Fibroblast of lung (primary cell): ENCODE measurements at regions not wholly inside any gene's neighbourhood (a gene's known extent, or its start where the extent isn't known, plus 50 kb on each side); places are given as distances from the start of the nearest gene placed in this dataset.

Source experiments
- DNase-seq, 2 donors: peaks; one replicate each; pipeline versions ENCODE4 v3.0.0 to v3.0.0-alpha.2; 2010; ENCODE audit warnings: low read depth in 2 of 2
- H2AFZ ChIP-seq: 2 replicates; pipeline ENCODE4 v1.5.1; 2012; ENCODE audit warnings: low read length, control low read depth, inconsistent platforms
- H3K27ac ChIP-seq: 2 replicates; pipeline ENCODE4 v1.5.1; 2011; ENCODE audit warnings: low read length, control low read depth; ENCODE audit not compliant: insufficient read depth
- H3K27me3 ChIP-seq: 2 replicates; pipeline ENCODE4 v1.5.1; 2011; ENCODE audit warnings: mild to moderate bottlenecking, low read length; ENCODE audit not compliant: control insufficient read depth, insufficient read depth
- H3K36me3 ChIP-seq: 2 replicates; pipeline ENCODE4 v1.5.1; 2011; ENCODE audit warnings: low read length; ENCODE audit not compliant: control insufficient read depth, insufficient read depth
- H3K4me1 ChIP-seq: 2 replicates; pipeline ENCODE4 v1.5.1; 2011; ENCODE audit warnings: low read length; ENCODE audit not compliant: control insufficient read depth, insufficient read depth; ENCODE audit errors: extremely low read depth
- H3K4me2 ChIP-seq: 2 replicates; pipeline ENCODE4 v1.5.1; 2011; ENCODE audit warnings: low read length, control low read depth; ENCODE audit not compliant: insufficient read depth; ENCODE audit errors: extremely low read depth
- H3K4me3 ChIP-seq, 4 experiments: fragments of 200-600 bp in 1 of 4; sonication (generic) in 1 of 4; replicated peaks in 1 of 4; 2 replicates each; pipeline ENCODE4 v1.5.1; 2011 to 2016; ENCODE audit warnings: low read length in 4 of 4, low read depth in 3 of 4, mild to moderate bottlenecking in 3 of 4, control low read depth in 2 of 4, inconsistent platforms in 1 of 4, mixed read lengths in 1 of 4; ENCODE audit not compliant: insufficient read depth in 1 of 4; ENCODE audit errors: control extremely low read depth in 1 of 4
- H3K79me2 ChIP-seq: 2 replicates; pipeline ENCODE4 v1.5.1; 2012; ENCODE audit warnings: mild to moderate bottlenecking, low read length, inconsistent platforms; ENCODE audit not compliant: control insufficient read depth, insufficient read depth
- H3K9ac ChIP-seq: 2 replicates; pipeline ENCODE4 v1.5.1; 2011; ENCODE audit warnings: mild to moderate bottlenecking, low read length, control low read depth; ENCODE audit not compliant: insufficient read depth
- H3K9me3 ChIP-seq: 2 replicates; pipeline ENCODE4 v1.5.1; 2012; ENCODE audit warnings: low read depth, low read length; ENCODE audit not compliant: control insufficient read depth, insufficient read depth
- H4K20me1 ChIP-seq: 2 replicates; pipeline ENCODE4 v1.5.1; 2011; ENCODE audit warnings: low read length; ENCODE audit not compliant: control insufficient read depth, insufficient read depth; ENCODE audit errors: extremely low read depth
- CTCF ChIP-seq, 2 donors: IDR thresholded peaks in 1 of 2; conservative IDR thresholded peaks in 1 of 2; 1 replicate in 1 of 2; 2 replicates in 1 of 2; pipeline ENCODE4 v1.5.1; 2011 to 2012; ENCODE audit warnings: low read length in 2 of 2, control low read depth in 1 of 2, inconsistent platforms in 1 of 2, low read depth in 1 of 2, mild to moderate bottlenecking in 1 of 2
- EZH2 ChIP-seq: IDR thresholded peaks from 2 replicates; pipeline ENCODE4 v1.5.1; 2012; ENCODE audit warnings: low read length, control low read depth, mild to moderate bottlenecking; ENCODE audit errors: missing control alignments

GRCh38 chr17:5840811-5841446 lies 229.2 kb upstream of the WSCD1 start:
- DNase-seq = no peak
- no peak overlapping the region for H2AFZ ChIP-seq

GRCh38 chr17:5841862-5842261 lies 228.3 kb upstream of the WSCD1 start:
- H2AFZ ChIP-seq = no peak overlapping the region
- TF ChIP-seq EZH2 = no peak
- TF ChIP-seq CTCF (conservative IDR thresholded peaks at IDR 0.05 in 1 of 2, IDR thresholded peaks at IDR 0.05 in 1 of 2; ENCODE audit: low read depth in 1 of 2, low read length in 2 of 2) = no peak
- no peaks in the 10 kb centered on the region for H3K4me1 ChIP-seq
- H4K20me1 ChIP-seq = no peaks in the 10 kb centered on the region
- H3K27ac ChIP-seq = no peak overlapping the region
- DNase-seq = no peak
- H3K79me2 ChIP-seq = no peaks in the 10 kb centered on the region
- H3K36me3 ChIP-seq = no peaks in the 10 kb centered on the region
- H3K9me3 ChIP-seq = no peaks in the 10 kb centered on the region
- no peak overlapping the region for H3K4me2 ChIP-seq
- H3K4me3 ChIP-seq = no peak overlapping the region
- no peak overlapping the region for H3K9ac ChIP-seq
- no peaks in the 10 kb centered on the region for H3K27me3 ChIP-seq

More at GRCh38 chr17:5840811-5841446, 229.2 kb upstream of the WSCD1 start:
- Histone ChIP-seq H3K27me3 (no peaks in the 10 kb centered on the region), H3K4me2 (no peak overlapping the region), H3K9me3 (no peaks in the 10 kb centered on the region), H3K9ac (no peak overlapping the region), H3K4me3 (no peak overlapping the region), H3K36me3 (no peaks in the 10 kb centered on the region), H3K4me1 (no peaks in the 10 kb centered on the region), H3K27ac (no peak overlapping the region), H4K20me1 (no peaks in the 10 kb centered on the region), H3K79me2 (no peaks in the 10 kb centered on the region)
- TF ChIP-seq EZH2 (no peak), CTCF (conservative IDR thresholded peaks at IDR 0.05 in 1 of 2, IDR thresholded peaks at IDR 0.05 in 1 of 2; ENCODE audit: low read depth in 1 of 2, low read length in 2 of 2) (no peak)

GRCh38 chr17:5843366-5844026 lies 226.7 kb upstream of the WSCD1 start:
- H3K79me2 ChIP-seq = no peaks in the 10 kb centered on the region
- no peak for DNase-seq
- H3K4me3 ChIP-seq = no peak overlapping the region
- H3K4me1 ChIP-seq = no peaks in the 10 kb centered on the region
- TF ChIP-seq CTCF (conservative IDR thresholded peaks at IDR 0.05 in 1 of 2, IDR thresholded peaks at IDR 0.05 in 1 of 2; ENCODE audit: low read depth in 1 of 2, low read length in 2 of 2) (no peak), EZH2 (no peak)
- H3K27ac ChIP-seq = no peak overlapping the region
- no peaks in the 10 kb centered on the region for H4K20me1 ChIP-seq
- H3K9ac ChIP-seq = no peak overlapping the region
- no peaks in the 10 kb centered on the region for H3K9me3 ChIP-seq
- H3K27me3 ChIP-seq = no peaks in the 10 kb centered on the region
- no peak overlapping the region for H3K4me2 ChIP-seq
- no peaks in the 10 kb centered on the region for H3K36me3 ChIP-seq
- no peak overlapping the region for H2AFZ ChIP-seq
